ENCODE measurements at regions not wholly inside any gene's neighbourhood (a gene's known extent, or its start where the extent isn't known, plus 50 kb on each side); places are given as distances from the start of the nearest gene placed in this dataset.

- FAIRE-seq (no peak), DNase-seq (ENCODE audit: low read depth, low spot score) (no peak)
- H4K20me1 ChIP-seq (replicated peaks; ENCODE audit: control insufficient read depth, extremely low read depth, insufficient read depth, low read length), result no peaks in the 10 kb centered on the region
- BruUV-seq (replicated peaks), result no TSS peak
- dilution Hi-C loops (cut with MboI; ENCODE audit: extremely low pct_ligation_motif_present, low sequenced_read_pairs), result no loop called here
- H3K79me2 ChIP-seq (ENCODE audit: control insufficient read depth, insufficient read depth, low read length), result no peaks in the 10 kb centered on the region
- H2AFZ ChIP-seq (ENCODE audit: low read depth, low read length), result no peak overlapping the region
- H3K27ac ChIP-seq (ENCODE audit: insufficient read depth, low read depth, low read length), result no peak overlapping the region
- no peaks in the 10 kb centered on the region for H3K27me3 ChIP-seq (ENCODE audit: control insufficient read depth in 2 of 2, insufficient read depth in 2 of 2, low read length in 2 of 2)
- ChIA-PET POLR2A (no interaction called here), CTCF (no interaction called here)
- H3K36me3 ChIP-seq (ENCODE audit: control insufficient read depth in 2 of 2, extremely low read depth in 1 of 2, insufficient read depth in 2 of 2, low read length in 2 of 2), result no peaks in the 10 kb centered on the region
- no peaks in the 10 kb centered on the region for H3K9me3 ChIP-seq (replicated peaks; ENCODE audit: control insufficient read depth, insufficient read depth, low read length)
- intact Hi-C loops (cut with micrococcal nuclease), result loop anchor here (5.0 kb wide), 1 partner anchor 780 kb away; the partner anchor contains the start of gene MBTPS2
- no peaks in the 10 kb centered on the region for H3K9me1 ChIP-seq (replicated peaks; ENCODE audit: control insufficient read depth, extremely low read depth, insufficient read depth, low read length)
- H3K4me3 ChIP-seq (replicated peaks in 1 of 3; ENCODE audit: insufficient read depth in 1 of 3, low read depth in 1 of 3, low read length in 3 of 3), result no peak overlapping the region
- H3K4me2 ChIP-seq (ENCODE audit: insufficient read depth, low read length), result no peak overlapping the region
- TF ChIP-seq CTCF (IDR thresholded peaks at IDR 0.05; ENCODE audit: extremely low read depth in 1 of 2, insufficient read depth in 1 of 2, low read depth in 1 of 2, low read length in 2 of 2) (no peak), FOS (IDR thresholded peaks at IDR 0.05; ENCODE audit: borderline replicate concordance, insufficient read depth, low read length) (no peak), POLR2AphosphoS5 (IDR thresholded peaks at IDR 0.05; ENCODE audit: insufficient read depth, low read depth, low read length) (no peak), MYC (IDR thresholded peaks at IDR 0.05; ENCODE audit: low read depth, low read length) (no peak), POLR2A (IDR thresholded peaks at IDR 0.05; ENCODE audit: low read depth, low read length) (no peak), MAX (IDR thresholded peaks at IDR 0.05; ENCODE audit: insufficient read depth, insufficient read length) (no peak), GATA2 (IDR thresholded peaks at IDR 0.05; ENCODE audit: insufficient read depth, insufficient read length, low read depth, low read length) (no peak), EZH2 (IDR thresholded peaks at IDR 0.05; ENCODE audit: borderline replicate concordance, low read depth, low read length, severe bottlenecking) (no peak), JUN (IDR thresholded peaks at IDR 0.05; ENCODE audit: borderline replicate concordance, insufficient read depth, insufficient read length, low read depth) (no peak)
- no peak overlapping the region for H3K9ac ChIP-seq (replicated peaks; ENCODE audit: extremely low read depth, insufficient read depth, low read length)
- H3K4me1 ChIP-seq (ENCODE audit: control insufficient read depth, extremely low read depth, insufficient read depth, low read length), result no peaks in the 10 kb centered on the region
Measured at GRCh38 chrX:22616867-22617266, 344.2 kb downstream of the CBLL2 start.
